ENCODE measurements at regions not wholly inside any gene's neighbourhood (a gene's known extent, or its start where the extent isn't known, plus 50 kb on each side); places are given as distances from the start of the nearest gene placed in this dataset.

GRCh38 chr10:36195364-36195763 is 553.3 kb upstream of the FZD8 start:
- Histone ChIP-seq H3K27me3 (ENCODE audit: control insufficient read depth, insufficient read depth, low read length) (no peaks in the 10 kb centered on the region), H3K4me3 (ENCODE audit: low read depth, low read length) (no peak overlapping the region), H3K27ac (ENCODE audit: low read depth, low read length) (no peak overlapping the region), H3K9me3 (ENCODE audit: control insufficient read depth, insufficient read depth, low read length) (no peaks in the 10 kb centered on the region)
- CTCF ChIA-PET: no interaction called here
- POLR2A ChIA-PET: no interaction called here
- TF ChIP-seq, protein P1, sequence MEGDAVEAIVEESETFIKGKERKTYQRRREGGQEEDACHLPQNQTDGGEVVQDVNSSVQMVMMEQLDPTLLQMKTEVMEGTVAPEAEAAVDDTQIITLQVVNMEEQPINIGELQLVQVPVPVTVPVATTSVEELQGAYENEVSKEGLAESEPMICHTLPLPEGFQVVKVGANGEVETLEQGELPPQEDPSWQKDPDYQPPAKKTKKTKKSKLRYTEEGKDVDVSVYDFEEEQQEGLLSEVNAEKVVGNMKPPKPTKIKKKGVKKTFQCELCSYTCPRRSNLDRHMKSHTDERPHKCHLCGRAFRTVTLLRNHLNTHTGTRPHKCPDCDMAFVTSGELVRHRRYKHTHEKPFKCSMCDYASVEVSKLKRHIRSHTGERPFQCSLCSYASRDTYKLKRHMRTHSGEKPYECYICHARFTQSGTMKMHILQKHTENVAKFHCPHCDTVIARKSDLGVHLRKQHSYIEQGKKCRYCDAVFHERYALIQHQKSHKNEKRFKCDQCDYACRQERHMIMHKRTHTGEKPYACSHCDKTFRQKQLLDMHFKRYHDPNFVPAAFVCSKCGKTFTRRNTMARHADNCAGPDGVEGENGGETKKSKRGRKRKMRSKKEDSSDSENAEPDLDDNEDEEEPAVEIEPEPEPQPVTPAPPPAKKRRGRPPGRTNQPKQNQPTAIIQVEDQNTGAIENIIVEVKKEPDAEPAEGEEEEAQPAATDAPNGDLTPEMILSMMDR (IDR thresholded peaks at IDR 0.05; ENCODE audit: low read depth, low read length): no peak
- no peak for DNase-seq (ENCODE audit: low read depth, low spot score)

GRCh38 chr10:36194276-36194675 is 552.2 kb upstream of the FZD8 start:
- POLR2A ChIA-PET: no interaction called here
- CTCF ChIA-PET: no interaction called here

DNA sequence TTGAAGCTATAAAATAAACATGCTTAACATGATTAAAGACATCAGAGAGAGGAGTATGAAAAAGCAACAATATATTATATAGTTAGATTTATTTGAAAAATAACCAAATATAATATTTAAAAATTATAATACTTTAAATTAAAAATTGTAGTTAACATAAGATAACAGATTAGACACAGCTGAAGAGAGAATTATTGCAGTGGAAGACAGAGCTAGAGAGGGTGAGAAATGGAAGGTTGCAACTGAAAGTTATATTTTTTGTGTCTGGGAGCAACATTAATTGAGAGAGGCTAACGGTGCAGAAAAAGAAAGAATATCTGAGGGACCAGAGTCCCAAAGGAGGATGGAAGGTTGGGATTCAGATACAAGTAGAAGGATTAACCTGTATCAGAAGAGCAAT is 548.9 kb upstream of the FZD8 start:
- ChIA-PET CTCF (interaction anchor here (1.7 kb wide), 1 partner anchor 13 kb away, joined by 3 read pairs; no protein-coding TSS in a partner anchor), POLR2A (no interaction called here)
- H3K27ac ChIP-seq (ENCODE audit: low read depth, low read length): no peak overlapping the region
- TF ChIP-seq, protein P1 (IDR thresholded peaks at IDR 0.05; ENCODE audit: low read depth, low read length): no peak
- no peaks in the 10 kb centered on the region for H3K27me3 ChIP-seq (ENCODE audit: control insufficient read depth, insufficient read depth, low read length)
- DNase-seq (ENCODE audit: low read depth, low spot score): no peak
- no peak overlapping the region for H3K4me3 ChIP-seq (ENCODE audit: low read depth, low read length)
- peaks cover 2% of the 10 kb centered on the region; the same call in 1 of the 2 replicates for H3K9me3 ChIP-seq (ENCODE audit: control insufficient read depth, insufficient read depth, low read length)

More at GRCh38 chr10:36194276-36194675, 552.2 kb upstream of the FZD8 start:
- TF ChIP-seq, protein P1 (IDR thresholded peaks at IDR 0.05; ENCODE audit: low read depth, low read length): no peak
- Histone ChIP-seq H3K9me3 (ENCODE audit: control insufficient read depth, insufficient read depth, low read length) (peaks cover 2% of the 10 kb centered on the region; the same call in 1 of the 2 replicates), H3K4me3 (ENCODE audit: low read depth, low read length) (no peak overlapping the region), H3K27ac (ENCODE audit: low read depth, low read length) (no peak overlapping the region), H3K27me3 (ENCODE audit: control insufficient read depth, insufficient read depth, low read length) (no peaks in the 10 kb centered on the region)
- no peak for DNase-seq (ENCODE audit: low read depth, low spot score)

DNA sequence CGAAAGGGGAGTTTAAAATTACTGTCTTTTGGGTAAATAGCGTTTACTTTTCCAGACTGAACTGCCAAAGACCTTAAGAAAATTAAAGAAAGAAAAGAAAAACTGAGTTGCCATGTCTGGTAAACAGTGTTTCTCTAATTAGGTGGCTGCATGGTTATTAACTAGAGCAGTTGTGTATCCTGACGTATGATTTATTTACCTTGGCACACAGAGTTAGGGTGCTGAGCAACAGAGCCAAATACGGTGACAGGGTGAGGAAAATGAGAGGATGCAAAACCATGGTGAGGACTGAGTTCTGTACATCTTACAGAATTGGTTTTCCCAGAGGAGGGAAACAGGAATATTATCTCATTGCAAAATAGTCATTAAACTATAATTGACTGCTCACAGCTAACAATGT is 546.4 kb upstream of the FZD8 start:
- Histone ChIP-seq H3K27me3 (ENCODE audit: control insufficient read depth, insufficient read depth, low read length) (no peaks in the 10 kb centered on the region), H3K4me3 (ENCODE audit: low read depth, low read length) (no peak overlapping the region), H3K27ac (ENCODE audit: low read depth, low read length) (no peak overlapping the region), H3K9me3 (ENCODE audit: control insufficient read depth, insufficient read depth, low read length) (peaks cover 2% of the 10 kb centered on the region; the same call in 1 of the 2 replicates)
- TF ChIP-seq, protein P1 (IDR thresholded peaks at IDR 0.05; ENCODE audit: low read depth, low read length): no peak
- no peak for DNase-seq (ENCODE audit: low read depth, low spot score)
- POLR2A ChIA-PET: no interaction called here
- CTCF ChIA-PET: no interaction called here

DNA sequence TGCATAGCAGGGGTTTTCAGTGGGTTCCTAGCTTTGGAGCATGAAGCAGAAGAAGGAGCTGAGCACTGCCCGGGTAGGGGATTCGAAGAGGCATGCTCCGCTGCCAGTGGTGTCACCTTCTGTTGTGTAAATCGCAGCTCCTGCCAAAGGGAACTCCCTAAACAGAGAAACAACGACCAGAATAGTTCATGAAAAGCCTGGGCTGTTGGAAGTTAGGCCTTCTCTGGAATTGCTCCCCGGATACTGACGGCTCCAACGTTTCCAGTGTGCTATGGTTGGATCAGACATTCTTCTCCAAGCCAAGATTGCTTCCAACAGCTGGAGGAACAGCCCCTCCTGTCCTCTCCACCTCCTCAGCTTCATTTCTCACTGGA is 546.0 kb upstream of the FZD8 start:
- CTCF ChIA-PET: interaction anchor here (0.7 kb wide), 1 partner anchor 523 kb away, joined by 4 read pairs; no protein-coding TSS in a partner anchor
- DNase-seq (ENCODE audit: low read depth, low spot score): no peak
- Histone ChIP-seq H3K27me3 (ENCODE audit: control insufficient read depth, insufficient read depth, low read length) (no peaks in the 10 kb centered on the region), H3K27ac (ENCODE audit: low read depth, low read length) (no peak overlapping the region), H3K4me3 (ENCODE audit: low read depth, low read length) (no peak overlapping the region), H3K9me3 (ENCODE audit: control insufficient read depth, insufficient read depth, low read length) (peaks cover 2% of the 10 kb centered on the region; the same call in 1 of the 2 replicates)
- POLR2A ChIA-PET: no interaction called here
- TF ChIP-seq, protein P1 (IDR thresholded peaks at IDR 0.05; ENCODE audit: low read depth, low read length): no peak
